HG02970 (cell line): ENCODE measurements at regions not wholly inside any gene's neighbourhood (a gene's known extent, or its start where the extent isn't known, plus 50 kb on each side); places are given as distances from the start of the nearest gene placed in this dataset.
"Not testable (repeated sequence)": the region's sequence is repeated elsewhere in the genome, so short reads cannot be mapped to it uniquely, and the experiment has no call there.

ENCODE experiments used
- ATAC-seq: cut with Tn5 transposase; IDR thresholded peaks from one replicate; pipeline ENCODE4 v1.9.1; 2021; ENCODE audit warnings: mild to moderate bottlenecking, moderate library complexity, moderate number of reproducible peaks; ENCODE audit not compliant: unreplicated experiment, low FRiP score

- not testable (repeated sequence) for ATAC-seq
Observed at GRCh38 chr7:150169943-150170490, 153.1 kb upstream of the LRRC61 start.

DNA sequence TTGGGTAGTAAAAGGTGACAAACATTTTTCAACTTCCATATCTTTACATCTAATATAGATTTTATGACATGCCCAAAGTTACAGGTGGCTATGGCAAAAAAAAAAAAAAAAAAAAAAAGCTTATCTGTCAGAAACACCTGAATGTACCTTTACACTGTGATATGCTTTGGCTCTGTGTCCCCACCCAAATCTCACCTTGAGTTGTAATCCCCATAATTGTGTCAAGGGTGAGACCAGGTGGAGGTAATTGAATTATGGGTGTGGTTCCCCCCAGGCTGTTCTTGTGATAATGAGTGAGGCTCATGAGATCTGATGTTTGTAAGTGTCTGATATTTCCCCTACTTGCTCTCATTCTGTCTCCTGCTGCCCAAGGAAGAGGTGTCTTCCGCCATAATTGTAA lies 139.6 kb upstream of the LRRC61 start:
- not testable (repeated sequence) for ATAC-seq

GRCh38 chr7:150189963-150190362 lies 133.2 kb upstream of the LRRC61 start:
- peak; percentile 76 for ATAC-seq

GRCh38 chr7:150192541-150192940 lies 130.6 kb upstream of the LRRC61 start:
- ATAC-seq, result not testable (repeated sequence)

DNA sequence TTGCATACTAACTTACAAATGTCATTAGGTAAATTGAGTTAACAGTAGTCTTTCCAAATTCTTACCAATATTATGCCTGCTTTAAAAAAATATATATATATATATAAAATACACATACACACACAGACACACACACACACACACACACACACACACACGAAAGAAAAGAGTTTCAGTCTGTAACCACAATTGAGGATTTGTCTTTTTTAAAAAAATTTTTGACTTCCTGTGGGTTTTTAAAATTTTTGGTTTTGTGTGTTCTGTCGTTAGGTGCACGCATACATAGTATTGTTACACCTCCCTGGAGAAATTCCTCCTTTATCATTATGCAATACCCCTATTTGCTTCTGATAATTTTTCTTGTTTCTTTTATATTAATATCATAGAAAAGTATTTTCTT lies 129.3 kb upstream of the LRRC61 start:
- not testable (repeated sequence) for ATAC-seq
